ENCODE measurements at regions not wholly inside any gene's neighbourhood (a gene's known extent, or its start where the extent isn't known, plus 50 kb on each side); places are given as distances from the start of the nearest gene placed in this dataset.

- TF ChIP-seq CTCF (IDR thresholded peaks at IDR 0.05; ENCODE audit: poor library complexity, severe bottlenecking) (no peak), EZH2 (IDR thresholded peaks at IDR 0.05; ENCODE audit: borderline replicate concordance, insufficient read depth, low read length, poor library complexity, severe bottlenecking) (no peak), SMC3 (conservative IDR thresholded peaks at IDR 0.05; ENCODE audit: poor library complexity) (no peak), POLR2AphosphoS5 (IDR thresholded peaks at IDR 0.05) (no peak), RAD21 (conservative IDR thresholded peaks at IDR 0.05) (no peak), REST (IDR thresholded peaks at IDR 0.05; ENCODE audit: borderline replicate concordance) (no peak), TAF1 (IDR thresholded peaks at IDR 0.05; ENCODE audit: low read depth) (no peak), MXI1 (conservative IDR thresholded peaks at IDR 0.05; ENCODE audit: poor library complexity, severe bottlenecking) (no peak), EP300 (conservative IDR thresholded peaks at IDR 0.05; ENCODE audit: poor library complexity, severe bottlenecking) (no peak)
Measured at GRCh38 chr14:87690076-87690613, 302.8 kb downstream of the GALC start.
